Gastroesophageal sphincter (tissue), 3 donors: ENCODE measurements at regions not wholly inside any gene's neighbourhood (a gene's known extent, or its start where the extent isn't known, plus 50 kb on each side); places are given as distances from the start of the nearest gene placed in this dataset.

Source experiments
- CTCF ChIP-seq, 4 experiments: fragments of 200-600 bp in 2 of 4; fragments of 450-650 bp in 2 of 4; sonication (generic) in 1 of 4; IDR thresholded peaks; one replicate each; pipeline ENCODE4 v1.5.1; 2017 to 2019; ENCODE audit warnings: antibody characterized with exemption in 4 of 4, mild to moderate bottlenecking in 2 of 4, moderate library complexity in 2 of 4
- POLR2A ChIP-seq, 2 donors: fragments of 450-650 bp; IDR thresholded peaks; one replicate each; pipeline ENCODE4 v1.6.1; 2017; ENCODE audit warnings: antibody characterized with exemption in 2 of 2, mild to moderate bottlenecking in 2 of 2, moderate library complexity in 1 of 2
- POLR2AphosphoS5 ChIP-seq: sonication (generic); formaldehyde crosslinking; IDR thresholded peaks from one replicate; pipeline ENCODE4 v1.6.1; 2017; ENCODE audit warnings: antibody characterized with exemption

GRCh38 chr2:21690005-21690404, 566.2 kb downstream of the TDRD15 start:
- TF ChIP-seq CTCF (IDR thresholded peaks at IDR 0.05) (no peak), POLR2A (IDR thresholded peaks at IDR 0.05) (no peak), POLR2AphosphoS5 (no peak)
